ENCODE measurements at regions not wholly inside any gene's neighbourhood (a gene's known extent, or its start where the extent isn't known, plus 50 kb on each side); places are given as distances from the start of the nearest gene placed in this dataset.

DNA sequence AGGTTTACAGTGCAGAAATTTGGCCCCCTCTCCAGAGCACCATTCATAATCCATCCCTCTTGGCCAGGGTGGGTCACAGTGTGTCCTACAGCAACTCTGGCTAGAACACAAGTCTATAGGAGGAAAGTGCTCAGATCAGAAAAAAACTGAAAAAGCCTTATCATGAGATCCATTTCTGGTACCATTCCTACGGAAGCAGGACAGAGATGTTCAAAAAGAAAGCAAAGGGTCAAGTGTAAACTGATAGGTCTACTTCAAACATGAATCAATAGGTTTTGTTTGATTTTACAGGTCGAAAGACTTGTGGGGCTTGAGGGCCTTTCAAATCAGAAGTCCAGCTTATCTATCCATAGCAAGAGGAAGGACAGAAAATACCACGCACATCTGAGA is 326.4 kb downstream of the SOX9 start:
- DNase-seq, result no peak
- Histone ChIP-seq H3K4me3 (no peak overlapping the region), H3K36me3 (no peaks in the 10 kb centered on the region), H3K27me3 (no peaks in the 10 kb centered on the region), H3K9ac (ENCODE audit: low read depth in 2 of 2, low read length in 2 of 2) (peak overlapping the region in 1 of 2 donors; percentile 80), H3K4me1 (peaks cover 7% of the 10 kb centered on the region), H3K27ac (peak overlapping the region; percentile 87), H3K9me3 (no peaks in the 10 kb centered on the region)
- intact Hi-C loops (cut with DNase I), result no loop called here
- TF ChIP-seq, protein P1, sequence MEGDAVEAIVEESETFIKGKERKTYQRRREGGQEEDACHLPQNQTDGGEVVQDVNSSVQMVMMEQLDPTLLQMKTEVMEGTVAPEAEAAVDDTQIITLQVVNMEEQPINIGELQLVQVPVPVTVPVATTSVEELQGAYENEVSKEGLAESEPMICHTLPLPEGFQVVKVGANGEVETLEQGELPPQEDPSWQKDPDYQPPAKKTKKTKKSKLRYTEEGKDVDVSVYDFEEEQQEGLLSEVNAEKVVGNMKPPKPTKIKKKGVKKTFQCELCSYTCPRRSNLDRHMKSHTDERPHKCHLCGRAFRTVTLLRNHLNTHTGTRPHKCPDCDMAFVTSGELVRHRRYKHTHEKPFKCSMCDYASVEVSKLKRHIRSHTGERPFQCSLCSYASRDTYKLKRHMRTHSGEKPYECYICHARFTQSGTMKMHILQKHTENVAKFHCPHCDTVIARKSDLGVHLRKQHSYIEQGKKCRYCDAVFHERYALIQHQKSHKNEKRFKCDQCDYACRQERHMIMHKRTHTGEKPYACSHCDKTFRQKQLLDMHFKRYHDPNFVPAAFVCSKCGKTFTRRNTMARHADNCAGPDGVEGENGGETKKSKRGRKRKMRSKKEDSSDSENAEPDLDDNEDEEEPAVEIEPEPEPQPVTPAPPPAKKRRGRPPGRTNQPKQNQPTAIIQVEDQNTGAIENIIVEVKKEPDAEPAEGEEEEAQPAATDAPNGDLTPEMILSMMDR (IDR thresholded peaks at IDR 0.05), result no peak

DNA sequence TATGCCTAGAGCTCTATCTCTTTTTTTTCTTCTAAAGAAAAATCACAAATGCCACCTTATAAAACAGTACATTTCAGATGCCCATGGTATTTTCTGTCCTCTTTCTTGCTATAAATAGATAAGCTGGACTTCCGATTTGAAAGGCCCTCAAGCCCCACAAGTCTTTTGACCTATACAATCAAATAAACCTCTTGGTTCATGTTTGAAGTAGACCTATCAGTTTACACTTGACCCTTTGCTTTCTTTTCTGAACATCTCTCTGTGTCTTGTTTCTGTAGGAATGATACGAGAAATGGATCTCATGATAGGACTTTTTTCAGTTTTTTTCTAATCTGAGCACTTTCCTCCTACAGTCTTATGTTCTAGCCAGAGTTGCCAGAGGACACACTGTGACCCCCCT is 327.2 kb downstream of the SOX9 start:
- DNase-seq, result no peak
- Histone ChIP-seq H3K9me3 (no peaks in the 10 kb centered on the region), H3K27ac (no peak overlapping the region), H3K4me3 (no peak overlapping the region), H3K9ac (ENCODE audit: low read depth in 2 of 2, low read length in 2 of 2) (no peak overlapping the region), H3K4me1 (peaks cover 10% of the 10 kb centered on the region), H3K36me3 (no peaks in the 10 kb centered on the region), H3K27me3 (no peaks in the 10 kb centered on the region)
- TF ChIP-seq, protein P1 (IDR thresholded peaks at IDR 0.05), result no peak
- intact Hi-C loops (cut with DNase I), result no loop called here

DNA sequence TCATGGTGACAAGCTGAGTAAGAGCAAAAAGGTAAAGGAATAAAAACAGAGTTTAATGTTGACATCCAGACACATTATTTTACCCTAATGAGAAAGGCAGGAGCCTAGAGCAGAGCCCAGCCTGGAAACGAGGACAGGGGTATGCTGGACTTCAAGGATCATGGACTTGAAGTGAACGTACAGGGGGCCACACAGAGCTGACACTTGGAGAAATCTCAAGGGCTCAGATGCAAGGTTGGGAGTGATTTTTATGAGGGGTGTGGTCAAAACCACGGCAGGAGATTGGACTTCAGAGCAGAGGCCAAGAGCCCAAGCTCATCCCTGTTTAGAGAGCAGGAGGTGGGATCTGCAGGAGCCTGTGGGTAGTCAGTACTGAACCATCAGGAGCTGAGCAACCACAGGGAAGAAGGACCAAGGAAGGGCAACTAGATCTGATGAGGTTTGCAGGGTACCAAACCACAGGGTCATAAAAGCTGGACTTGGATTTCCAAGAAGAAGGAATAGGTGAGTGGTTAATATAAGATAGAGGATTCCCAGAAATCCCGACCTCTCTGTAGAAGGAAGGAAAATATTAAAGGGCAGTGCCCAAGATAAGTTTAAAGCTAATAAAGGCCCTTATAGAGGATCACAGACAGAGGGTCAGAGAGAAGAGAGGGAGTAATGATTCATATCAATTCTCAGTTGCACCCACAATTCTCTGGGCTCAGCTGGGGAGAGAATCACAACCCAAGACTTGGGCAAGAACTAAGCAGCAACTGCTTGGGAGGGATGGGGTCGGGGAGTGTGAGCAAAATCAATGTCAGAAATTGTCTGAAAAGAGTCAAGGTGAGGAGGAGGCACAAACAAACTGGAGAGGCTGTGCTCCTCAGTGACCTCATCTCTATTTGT is 331.7 kb downstream of the SOX9 start:
- no peak for DNase-seq
- no peaks in the 10 kb centered on the region for H3K36me3 ChIP-seq
- TF ChIP-seq, protein P1 (IDR thresholded peaks at IDR 0.05), result no peak
- H3K27me3 ChIP-seq, result no peaks in the 10 kb centered on the region
- H3K4me3 ChIP-seq, result no peak overlapping the region
- intact Hi-C loops (cut with DNase I), result no loop called here
- peak overlapping the region; percentile 52 for H3K27ac ChIP-seq
- H3K9ac ChIP-seq (ENCODE audit: low read depth in 2 of 2, low read length in 2 of 2), result peak overlapping the region in 1 of 2 donors; percentile 16
- H3K4me1 ChIP-seq, result peaks cover 13% of the 10 kb centered on the region
- no peaks in the 10 kb centered on the region for H3K9me3 ChIP-seq

DNA sequence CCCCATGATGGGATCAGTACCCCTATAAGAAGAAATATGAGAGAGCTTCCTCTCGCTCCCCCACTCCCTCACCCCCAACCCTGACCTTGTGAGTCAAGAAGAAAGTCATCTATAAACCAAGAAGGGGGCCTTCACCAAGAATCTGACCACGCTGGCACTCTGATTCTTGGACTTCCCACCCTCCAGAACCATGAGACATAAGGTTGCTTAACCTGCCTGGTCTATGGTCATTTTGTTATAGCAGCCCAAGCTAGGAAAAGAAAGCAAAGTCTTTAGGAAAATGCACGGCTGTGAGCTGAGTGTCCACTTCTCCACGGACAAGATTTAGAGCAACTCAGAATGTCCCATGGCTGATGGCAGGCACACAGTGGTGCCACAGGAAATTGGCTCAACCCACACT is 333.5 kb downstream of the SOX9 start:
- Histone ChIP-seq H3K9me3 (no peaks in the 10 kb centered on the region), H3K4me3 (no peak overlapping the region), H3K36me3 (no peaks in the 10 kb centered on the region), H3K27me3 (no peaks in the 10 kb centered on the region), H3K9ac (ENCODE audit: low read depth in 2 of 2, low read length in 2 of 2) (no peak overlapping the region), H3K27ac (no peak overlapping the region), H3K4me1 (peaks cover 13% of the 10 kb centered on the region)
- TF ChIP-seq, protein P1 (IDR thresholded peaks at IDR 0.05), result no peak
- DNase-seq, result no peak
- intact Hi-C loops (cut with DNase I), result no loop called here

DNA sequence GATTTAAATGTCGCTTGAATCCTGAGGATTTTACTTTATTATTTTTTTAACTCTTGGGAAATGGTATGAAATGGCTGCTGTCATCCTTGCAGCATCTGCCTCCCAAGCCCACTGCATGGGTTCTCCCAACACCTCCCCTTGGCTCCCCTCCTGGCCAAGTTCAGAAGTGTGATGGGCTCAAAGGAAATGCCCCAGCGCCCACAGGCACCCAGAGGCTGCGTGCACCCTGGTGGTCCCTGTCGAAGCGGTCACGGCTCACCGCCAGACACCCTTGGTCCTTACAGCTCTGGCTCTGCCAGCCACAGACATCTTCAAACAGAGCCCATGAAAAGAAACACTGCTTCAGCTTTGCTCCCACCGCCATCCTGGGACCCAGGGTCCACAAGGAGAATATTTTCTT is 334.7 kb downstream of the SOX9 start:
- intact Hi-C loops (cut with DNase I), result no loop called here
- no peaks in the 10 kb centered on the region for H3K36me3 ChIP-seq
- H3K4me1 ChIP-seq, result peaks cover 13% of the 10 kb centered on the region
- TF ChIP-seq, protein P1 (IDR thresholded peaks at IDR 0.05), result no peak
- H3K27ac ChIP-seq, result peak overlapping the region; percentile 77
- H3K27me3 ChIP-seq, result no peaks in the 10 kb centered on the region
- DNase-seq, result no peak
- H3K9me3 ChIP-seq, result no peaks in the 10 kb centered on the region
- H3K4me3 ChIP-seq, result no peak overlapping the region
- H3K9ac ChIP-seq (ENCODE audit: low read depth in 2 of 2, low read length in 2 of 2), result peak overlapping the region; percentile 5 to 53

All from colonic mucosa (tissue), 4 donors.